H9 (cell line): ENCODE measurements at regions not wholly inside any gene's neighbourhood (a gene's known extent, or its start where the extent isn't known, plus 50 kb on each side); places are given as distances from the start of the nearest gene placed in this dataset.

ENCODE experiments used
- DNase-seq: peaks from one replicate; pipeline ENCODE4 v3.0.0-alpha.2; 2017
- H2AFZ ChIP-seq: one replicate; pipeline ENCODE4 v1.6.1; 2013; ENCODE audit warnings: mild to moderate bottlenecking, low read length, control low read depth, moderate library complexity
- H2AK5ac ChIP-seq: 2 replicates; pipeline ENCODE4 v1.6.1; 2013; ENCODE audit warnings: low read length, control low read depth, mixed read lengths; ENCODE audit not compliant: insufficient read length
- H2BK120ac ChIP-seq: one replicate; pipeline ENCODE4 v1.6.1; 2013; ENCODE audit warnings: low read depth, mild to moderate bottlenecking, low read length, control low read depth, inconsistent platforms; ENCODE audit not compliant: poor library complexity, severe bottlenecking
- H2BK12ac ChIP-seq: 2 replicates; pipeline ENCODE4 v1.6.1; 2013; ENCODE audit warnings: low read length, control low read depth, mixed read lengths, low read depth; ENCODE audit not compliant: insufficient read length
- H2BK15ac ChIP-seq: 2 replicates; pipeline ENCODE4 v1.6.1; 2013; ENCODE audit warnings: low read depth, low read length, control low read depth
- H2BK20ac ChIP-seq: one replicate; pipeline ENCODE4 v1.6.1; 2013; ENCODE audit warnings: low read depth, mild to moderate bottlenecking, low read length, control low read depth, inconsistent platforms; ENCODE audit not compliant: poor library complexity, severe bottlenecking
- H2BK5ac ChIP-seq: 2 replicates; pipeline ENCODE4 v1.6.1; 2013; ENCODE audit warnings: low read length, control low read depth, mixed read lengths; ENCODE audit not compliant: insufficient read length
- H3K14ac ChIP-seq: 2 replicates; pipeline ENCODE4 v1.6.1; 2013; ENCODE audit warnings: low read length, control low read depth; ENCODE audit not compliant: insufficient read depth
- H3K18ac ChIP-seq: 2 replicates; pipeline ENCODE4 v1.6.1; 2013; ENCODE audit warnings: low read depth, mild to moderate bottlenecking, mixed read lengths, low read length, control low read depth; ENCODE audit not compliant: insufficient read length
- H3K23ac ChIP-seq: 2 replicates; pipeline ENCODE4 v1.6.1; 2013; ENCODE audit warnings: low read length, control low read depth, mixed read lengths, low read depth; ENCODE audit not compliant: insufficient read length
- H3K23me2 ChIP-seq: 2 replicates; pipeline ENCODE4 v1.6.1; 2013; ENCODE audit warnings: low read depth, mild to moderate bottlenecking, mixed read lengths, low read length, control low read depth; ENCODE audit not compliant: insufficient read length, poor library complexity, severe bottlenecking
- H3K27ac ChIP-seq: 2 replicates; pipeline ENCODE4 v1.5.1; 2013; ENCODE audit warnings: low read length, control low read depth, mixed read lengths, low read depth; ENCODE audit not compliant: insufficient read length
- H3K27me3 ChIP-seq: 2 replicates; pipeline ENCODE4 v1.6.1; 2013; ENCODE audit warnings: low read length, control low read depth, inconsistent platforms; ENCODE audit not compliant: insufficient read depth
- H3K4ac ChIP-seq: 2 replicates; pipeline ENCODE4 v1.6.1; 2013; ENCODE audit warnings: low read depth, mild to moderate bottlenecking, control low read depth, inconsistent platforms, low read length, moderate library complexity
- H3K4me1 ChIP-seq: 2 replicates; pipeline ENCODE4 v1.6.1; 2013; ENCODE audit warnings: low read length, control low read depth, inconsistent platforms; ENCODE audit not compliant: insufficient read depth
- H3K4me2 ChIP-seq: 2 replicates; pipeline ENCODE4 v1.6.1; 2013; ENCODE audit warnings: low read length, control low read depth, mixed read lengths; ENCODE audit not compliant: insufficient read length, insufficient read depth
- H3K56ac ChIP-seq: 2 replicates; pipeline ENCODE4 v1.6.1; 2013; ENCODE audit warnings: low read depth, mild to moderate bottlenecking, mixed read lengths, low read length, control low read depth; ENCODE audit not compliant: insufficient read length
- H3K79me1 ChIP-seq: 2 replicates; pipeline ENCODE4 v1.6.1; 2013; ENCODE audit warnings: low read depth, mild to moderate bottlenecking, moderate library complexity, low read length, control low read depth, inconsistent platforms; ENCODE audit not compliant: insufficient read depth, poor library complexity, severe bottlenecking
- H3K79me2 ChIP-seq: 2 replicates; pipeline ENCODE4 v1.6.1; 2013; ENCODE audit warnings: low read length, control low read depth, inconsistent platforms; ENCODE audit not compliant: insufficient read depth
- H3K9ac ChIP-seq: 2 replicates; pipeline ENCODE4 v1.6.1; 2013; ENCODE audit warnings: low read length, control low read depth, mixed read lengths; ENCODE audit not compliant: insufficient read length; ENCODE audit errors: extremely low read depth
- H3K9me3 ChIP-seq: one replicate; pipeline ENCODE4 v1.6.1; 2013; ENCODE audit warnings: low read depth, low read length, inconsistent platforms; ENCODE audit not compliant: control insufficient read depth
- H3T11ph ChIP-seq: one replicate; pipeline ENCODE4 v1.6.1; 2013; ENCODE audit warnings: mild to moderate bottlenecking, low read length, control low read depth, inconsistent platforms
- H4K20me1 ChIP-seq: one replicate; pipeline ENCODE4 v1.6.1; 2013; ENCODE audit not compliant: control insufficient read depth, insufficient read length, insufficient read depth
- H4K5ac ChIP-seq: 2 replicates; pipeline ENCODE4 v1.6.1; 2013; ENCODE audit warnings: low read depth, mild to moderate bottlenecking, mixed read lengths, low read length, control low read depth; ENCODE audit not compliant: insufficient read length
- H4K8ac ChIP-seq: replicated peaks from 2 replicates; pipeline ENCODE4 v1.6.1; 2013; ENCODE audit warnings: low read length, control low read depth, mixed read lengths, low read depth; ENCODE audit not compliant: insufficient read length
- H4K91ac ChIP-seq: 2 replicates; pipeline ENCODE4 v1.6.1; 2013; ENCODE audit warnings: low read depth, mild to moderate bottlenecking, moderate library complexity, mixed read lengths, low read length, control low read depth; ENCODE audit not compliant: insufficient read length
- H3K27ac Mint-ChIP-seq, 3 experiments: 2 replicates in 2 of 3; 3 replicates in 1 of 3; pipeline ENCODE4 v1.8.0; 2020 to 2021; ENCODE audit warnings: mixed read lengths in 3 of 3, mild to moderate bottlenecking in 1 of 3, moderate library complexity in 1 of 3
- H3K27me3 Mint-ChIP-seq: 2 replicates; pipeline ENCODE4 v1.8.0; 2021; ENCODE audit warnings: low read depth, mild to moderate bottlenecking, moderate library complexity, mixed read lengths
- H3K36me3 Mint-ChIP-seq, 3 experiments: 2 replicates in 2 of 3; 3 replicates in 1 of 3; pipeline ENCODE4 v1.8.0; 2020 to 2021; ENCODE audit warnings: low read depth in 3 of 3, mixed read lengths in 3 of 3; ENCODE audit not compliant: insufficient read depth in 1 of 3
- H3K4me1 Mint-ChIP-seq, 2 experiments: 2 replicates each; pipeline ENCODE4 v1.8.0; 2020; ENCODE audit warnings: mixed read lengths in 2 of 2
- H3K4me3 Mint-ChIP-seq, 2 experiments: 2 replicates in 1 of 2; 3 replicates in 1 of 2; pipeline ENCODE4 v1.8.0; 2020 to 2021; ENCODE audit warnings: mild to moderate bottlenecking in 2 of 2, mixed read lengths in 2 of 2, moderate library complexity in 1 of 2
- H3K9me3 Mint-ChIP-seq, 2 experiments: 2 replicates in 1 of 2; 3 replicates in 1 of 2; pipeline ENCODE4 v1.8.0; 2020; ENCODE audit warnings: mild to moderate bottlenecking in 2 of 2, mixed read lengths in 2 of 2, moderate library complexity in 1 of 2
- CTCF ChIP-seq: fragments of 200-600 bp; sonication (generic); conservative IDR thresholded peaks from 3 replicates; pipeline ENCODE4 v1.8.0; 2021; ENCODE audit warnings: antibody characterized with exemption, mild to moderate bottlenecking
- WGBS: extraction: QIAGEN DNeasy Blood & Tissue Kit; methylation state at CpG from one replicate; pipeline ENCODE4 v1.1.7; 2013; ENCODE audit warnings: missing lambda C conversion rate, low lambda C conversion rate, mixed read lengths; ENCODE audit not compliant: insufficient read length; ENCODE audit errors: extremely low coverage; 5-methylcytosine and 5-hydroxymethylcytosine counted together

GRCh38 chr4:110815950-110816349, 193.1 kb upstream of the PITX2 start:
- H2AFZ ChIP-seq, result no peak overlapping the region
- H3K56ac ChIP-seq, result no peak overlapping the region
- Mint-ChIP-seq H3K36me3 (no peaks in the 10 kb centered on the region), H3K4me3 (no peak overlapping the region), H3K9me3 (no peaks in the 10 kb centered on the region), H3K27ac (no peak overlapping the region), H3K4me1 (no peaks in the 10 kb centered on the region), H3K27me3 (no peaks in the 10 kb centered on the region)
- H3K79me1 ChIP-seq, result no peaks in the 10 kb centered on the region
- H2BK120ac ChIP-seq, result no peak overlapping the region
- no peak overlapping the region for H3K9ac ChIP-seq
- no peaks in the 10 kb centered on the region for H3K23me2 ChIP-seq
- H2BK15ac ChIP-seq, result no peak overlapping the region
- no peak for TF ChIP-seq CTCF
- no CpG with 5 or more reads among the region's 4 CpGs for WGBS
- H3K27ac ChIP-seq, result no peak overlapping the region
- no peaks in the 10 kb centered on the region for H3K79me2 ChIP-seq
- no peaks in the 10 kb centered on the region for H3K9me3 ChIP-seq
- H3K4ac ChIP-seq, result no peak overlapping the region
- no peak overlapping the region for H3K23ac ChIP-seq
- no peak overlapping the region for H2AK5ac ChIP-seq
- no peak overlapping the region for H2BK20ac ChIP-seq
- H3T11ph ChIP-seq, result no peak overlapping the region
- H4K5ac ChIP-seq, result no peak overlapping the region
- H3K4me2 ChIP-seq, result no peak overlapping the region
- H4K20me1 ChIP-seq, result no peaks in the 10 kb centered on the region
- H4K91ac ChIP-seq, result no peak overlapping the region
- H3K27me3 ChIP-seq, result no peaks in the 10 kb centered on the region
- H2BK12ac ChIP-seq, result no peak overlapping the region
- DNase-seq, result no peak
- no peaks in the 10 kb centered on the region for H3K4me1 ChIP-seq
- H3K14ac ChIP-seq, result no peak overlapping the region
- H2BK5ac ChIP-seq, result no peak overlapping the region
- no peak overlapping the region for H4K8ac ChIP-seq
- H3K18ac ChIP-seq, result no peak overlapping the region
